HG03064 (cell line): ENCODE measurements at regions not wholly inside any gene's neighbourhood (a gene's known extent, or its start where the extent isn't known, plus 50 kb on each side); places are given as distances from the start of the nearest gene placed in this dataset.

ENCODE experiments used
- ATAC-seq: cut with Tn5 transposase; IDR thresholded peaks from one replicate; pipeline ENCODE4 v1.9.1; 2021; ENCODE audit warnings: low read depth; ENCODE audit not compliant: unreplicated experiment

GRCh38 chr5:40416098-40416497, 263.6 kb upstream of the PTGER4 start:
- ATAC-seq, result no peak

GRCh38 chr5:40414922-40415321, 264.8 kb upstream of the PTGER4 start:
- ATAC-seq, result no peak

GRCh38 chr5:40413743-40414142, 266.0 kb upstream of the PTGER4 start:
- no peak for ATAC-seq

- no peak for ATAC-seq
Observed at GRCh38 chr5:40412771-40413170, 266.9 kb upstream of the PTGER4 start.

- ATAC-seq, result no peak
Observed at GRCh38 chr5:40410964-40411635, 268.6 kb upstream of the PTGER4 start.

GRCh38 chr5:40410231-40410861, 269.4 kb upstream of the PTGER4 start:
- ATAC-seq, result no peak

GRCh38 chr5:40409601-40410000, 270.1 kb upstream of the PTGER4 start:
- no peak for ATAC-seq

GRCh38 chr5:40406741-40407211, 272.9 kb upstream of the PTGER4 start:
- ATAC-seq, result peak; percentile 44

- ATAC-seq, result no peak
Observed at GRCh38 chr5:40405996-40406740, 273.5 kb upstream of the PTGER4 start.

- ATAC-seq, result no peak
Observed at GRCh38 chr5:40405230-40405629, 274.5 kb upstream of the PTGER4 start.

- ATAC-seq, result peak; percentile 70
Observed at GRCh38 chr5:40404613-40405012, 275.1 kb upstream of the PTGER4 start.

GRCh38 chr5:40402007-40402364, 277.7 kb upstream of the PTGER4 start:
- ATAC-seq, result no peak

- peak; percentile 44 for ATAC-seq
Observed at GRCh38 chr5:40401284-40402006, 278.3 kb upstream of the PTGER4 start.

- no peak for ATAC-seq
Observed at GRCh38 chr5:40400245-40400644, 279.5 kb upstream of the PTGER4 start.

GRCh38 chr5:40399349-40399748, 280.4 kb upstream of the PTGER4 start:
- no peak for ATAC-seq

GRCh38 chr5:40397976-40398375, 281.7 kb upstream of the PTGER4 start:
- no peak for ATAC-seq

- no peak for ATAC-seq
Observed at GRCh38 chr5:40397091-40397490, 282.6 kb upstream of the PTGER4 start.

GRCh38 chr5:40396317-40396716, 283.4 kb upstream of the PTGER4 start:
- ATAC-seq, result no peak

- ATAC-seq, result no peak
Observed at GRCh38 chr5:40395251-40395650, 284.5 kb upstream of the PTGER4 start.

- no peak for ATAC-seq
Observed at GRCh38 chr5:40394698-40395097, 285.0 kb upstream of the PTGER4 start.

- no peak for ATAC-seq
Observed at GRCh38 chr5:40391642-40392041, 288.1 kb upstream of the PTGER4 start.
